Pancreas (tissue), 10 donors: ENCODE measurements at regions not wholly inside any gene's neighbourhood (a gene's known extent, or its start where the extent isn't known, plus 50 kb on each side); places are given as distances from the start of the nearest gene placed in this dataset.

Source experiments
- ATAC-seq, 4 donors: fragments of 200-7000 bp; cut with Tn5 transposase; one replicate each; pipeline versions ENCODE4 v1.8.0 to v1.9.1; 2020; ENCODE audit warnings: mild to moderate bottlenecking in 4 of 4, moderate library complexity in 4 of 4
- DNase-seq, 6 donors: peaks; one replicate each; pipeline ENCODE4 v3.0.0-alpha.2; 2020
- FAIRE-seq: peaks from 2 replicates; lab custom pipeline; 2012; peaks lifted over from hg19 to GRCh38; lab: Jason Lieb, UNC
- H3K27ac ChIP-seq, 4 donors: fragments of 200-600 bp; sonication (generic); 1 replicate in 3 of 4; 2 replicates in 1 of 4; pipeline versions ENCODE4 v1.5.0 to v1.8.0; 2020
- H3K27me3 ChIP-seq, 4 donors: fragments of 200-600 bp; one replicate each; pipeline ENCODE4 v1.8.0; 2021
- H3K36me3 ChIP-seq, 3 donors: fragments of 200-600 bp; sonication (generic) in 1 of 3; one replicate each; pipeline versions ENCODE4 v1.5.0 to v1.8.0; 2020 to 2021
- H3K4me1 ChIP-seq, 3 donors: fragments of 200-600 bp; one replicate each; pipeline ENCODE4 v1.8.0; 2021
- H3K4me3 ChIP-seq, 4 donors: fragments of 200-600 bp; sonication (generic) in 2 of 4; one replicate each; pipeline versions ENCODE4 v1.5.0 to v1.8.0; 2020 to 2021
- H3K9me3 ChIP-seq, 4 donors: fragments of 200-600 bp; one replicate each; pipeline ENCODE4 v1.8.0; 2021
- CTCF ChIP-seq, 4 donors: fragments of 200-600 bp; sonication (generic) in 3 of 4; IDR thresholded peaks; one replicate each; pipeline versions ENCODE4 v1.5.0 to v1.8.0; 2021; ENCODE audit warnings: antibody characterized with exemption in 4 of 4
- WGBS, 2 donors: extraction: QIAGEN DNeasy Blood & Tissue Kit; methylation state at CpG; one replicate each; pipeline ENCODE4 v1.1.7; 2013; 5-methylcytosine and 5-hydroxymethylcytosine counted together
- intact Hi-C, 3 donors: fragments of 100-400 bp; cut with DNase I; formaldehyde crosslinking; loops; one replicate each; pipeline versions ENCODE4 v1.11.1 to v1.14.2; 2022
- donor health status: healthy with polysubstance abuse.
- donor health status: DM: no; HTN: no; CAD: no; lungs with moderate emphysema.
- donor health status: DM: no; HTN: no; CAD: no.
- donor health status: control.
- donor health status: control.
- donor health status: Bipolar disorder and iron deficiency.
- donor health status: DM: yes; HTN: yes; CAD: no.
- donor health status: DM: no; HTN: no; CAD: no.
- donor health status: DM: no; HTN: no; CAD: no.
- donor health status: DM: yes; HTN: yes; CAD: no.

- Histone ChIP-seq H3K4me3 (no peak overlapping the region), H3K9me3 (no peaks in the 10 kb centered on the region), H3K27ac (no peak overlapping the region), H3K4me1 (no peaks in the 10 kb centered on the region), H3K27me3 (no peaks in the 10 kb centered on the region), H3K36me3 (no peaks in the 10 kb centered on the region)
- intact Hi-C loops: no loop called here
- ATAC-seq: peak in 3 of 4 donors; percentile 55 to 68 (median 64)
- no peak for FAIRE-seq
- DNase-seq: no peak
- no peak for TF ChIP-seq CTCF (IDR thresholded peaks at IDR 0.05)
- 68 to 70% methylated on average over 6 of the region's 6 CpGs for WGBS, 2 donors
Measured at GRCh38 chr4:53855581-53856250, 208.7 kb downstream of the CHIC2 start.

GRCh38 chr4:53854991-53855568 lies 209.3 kb downstream of the CHIC2 start:
- no peak for TF ChIP-seq CTCF (IDR thresholded peaks at IDR 0.05)
- H3K36me3 ChIP-seq: no peaks in the 10 kb centered on the region
- no peaks in the 10 kb centered on the region for H3K9me3 ChIP-seq
- no peak overlapping the region for H3K27ac ChIP-seq
- H3K4me3 ChIP-seq: no peak overlapping the region
- FAIRE-seq: no peak
- peak in 3 of 4 donors; percentile 19 to 60 (median 36) for ATAC-seq
- intact Hi-C loops: no loop called here
- 64 to 76% methylated on average over 3 of the region's 3 CpGs for WGBS, 2 donors
- DNase-seq: no peak
- no peaks in the 10 kb centered on the region for H3K27me3 ChIP-seq
- no peaks in the 10 kb centered on the region for H3K4me1 ChIP-seq

- Histone ChIP-seq H3K4me1 (peaks cover 0 to 6% (median 0%) of the 10 kb centered on the region in 3 donors), H3K27ac (no peak overlapping the region), H3K36me3 (no peaks in the 10 kb centered on the region), H3K4me3 (no peak overlapping the region), H3K9me3 (no peaks in the 10 kb centered on the region), H3K27me3 (no peaks in the 10 kb centered on the region)
- DNase-seq: no peak
- intact Hi-C loops: no loop called here
- no peak for TF ChIP-seq CTCF (IDR thresholded peaks at IDR 0.05)
- WGBS, 2 donors: 55 to 56% methylated on average over 5 of the region's 5 CpGs
- ATAC-seq: no peak
- FAIRE-seq: no peak
Measured at GRCh38 chr4:53852343-53852742, 212.1 kb downstream of the CHIC2 start.

GRCh38 chr4:53847965-53848364 lies 216.4 kb downstream of the CHIC2 start:
- ATAC-seq (peak in 3 of 4 donors; percentile 43 to 73 (median 67)), DNase-seq (no peak), FAIRE-seq (no peak)
- H3K27ac ChIP-seq: no peak overlapping the region
- intact Hi-C loops: no loop called here
- no peak for TF ChIP-seq CTCF (IDR thresholded peaks at IDR 0.05)
- peaks cover 0 to 6% (median 0%) of the 10 kb centered on the region in 3 donors for H3K4me1 ChIP-seq
- H3K27me3 ChIP-seq: no peaks in the 10 kb centered on the region
- no peaks in the 10 kb centered on the region for H3K36me3 ChIP-seq
- no peak overlapping the region for H3K4me3 ChIP-seq
- no peaks in the 10 kb centered on the region for H3K9me3 ChIP-seq

GRCh38 chr4:53844551-53844950 lies 219.9 kb downstream of the CHIC2 start:
- no peaks in the 10 kb centered on the region for H3K27me3 ChIP-seq
- 84 to 93% methylated on average over 2 of the region's 2 CpGs for WGBS, 2 donors
- no peak for TF ChIP-seq CTCF (IDR thresholded peaks at IDR 0.05)
- DNase-seq (no peak), FAIRE-seq (no peak), ATAC-seq (no peak)
- intact Hi-C loops: no loop called here
- no peak overlapping the region for H3K27ac ChIP-seq
- H3K4me1 ChIP-seq: peaks cover 0 to 6% (median 0%) of the 10 kb centered on the region in 3 donors
- H3K36me3 ChIP-seq: no peaks in the 10 kb centered on the region
- no peaks in the 10 kb centered on the region for H3K9me3 ChIP-seq
- H3K4me3 ChIP-seq: no peak overlapping the region
